GM23338 (cell line): ENCODE measurements at regions not wholly inside any gene's neighbourhood (a gene's known extent, or its start where the extent isn't known, plus 50 kb on each side); places are given as distances from the start of the nearest gene placed in this dataset.

Experiments
- ATAC-seq: fragments of 200-7000 bp; cut with Tn5 transposase; 3 replicates; pipeline ENCODE4 v1.9.1; 2020
- DNase-seq: peaks from one replicate; pipeline ENCODE4 v3.0.0-alpha.2; 2015; ENCODE audit warnings: low spot score
- H2AFZ ChIP-seq: fragments of 200-600 bp; sonication (generic); 2 replicates; pipeline ENCODE4 v1.8.0; 2016; ENCODE audit warnings: antibody characterized with exemption, mild to moderate bottlenecking, moderate library complexity
- H3F3A ChIP-seq: fragments of 200-600 bp; sonication (generic); replicated peaks from 2 replicates; pipeline ENCODE4 v1.8.0; 2017; ENCODE audit warnings: antibody characterized with exemption, mixed run types, low read depth
- H3K27ac ChIP-seq: fragments of 200-600 bp; sonication (generic); 2 replicates; pipeline ENCODE4 v1.6.1; 2016; ENCODE audit warnings: low read depth
- H3K27me3 ChIP-seq: fragments of 200-600 bp; sonication (generic); 2 replicates; pipeline ENCODE4 v1.8.0; 2016; ENCODE audit warnings: mild to moderate bottlenecking, mixed run types, moderate library complexity; ENCODE audit not compliant: insufficient read depth
- H3K36me3 ChIP-seq: fragments of 200-600 bp; sonication (generic); 2 replicates; pipeline ENCODE4 v1.8.0; 2016; ENCODE audit warnings: mild to moderate bottlenecking; ENCODE audit not compliant: insufficient read depth
- H3K4me1 ChIP-seq: fragments of 200-600 bp; sonication (generic); 2 replicates; pipeline ENCODE4 v1.8.0; 2016; ENCODE audit warnings: mild to moderate bottlenecking, moderate library complexity; ENCODE audit not compliant: insufficient read depth
- H3K4me2 ChIP-seq: fragments of 200-600 bp; sonication (generic); 2 replicates; pipeline ENCODE4 v1.7.1; 2017; ENCODE audit warnings: mixed run types
- H3K4me3 ChIP-seq: fragments of 200-600 bp; sonication (generic); 2 replicates; pipeline ENCODE4 v1.6.1; 2016; ENCODE audit warnings: mixed run types
- H3K79me2 ChIP-seq: fragments of 200-600 bp; sonication (generic); replicated peaks from 2 replicates; pipeline ENCODE4 v1.8.0; 2017; ENCODE audit warnings: mild to moderate bottlenecking; ENCODE audit not compliant: insufficient read depth
- H3K9me2 ChIP-seq: fragments of 200-600 bp; sonication (generic); 2 replicates; pipeline ENCODE4 v1.8.0; 2017; ENCODE audit not compliant: insufficient read depth
- H4K20me1 ChIP-seq: fragments of 200-600 bp; sonication (generic); replicated peaks from 2 replicates; pipeline ENCODE4 v1.8.0; 2017; ENCODE audit warnings: mild to moderate bottlenecking; ENCODE audit not compliant: insufficient read depth
- H3K27ac Mint-ChIP-seq: 2 replicates; pipeline ENCODE4 v1.8.0; 2020; ENCODE audit warnings: inconsistent platforms, mild to moderate bottlenecking, moderate library complexity, mixed read lengths
- H3K27me3 Mint-ChIP-seq: 3 replicates; pipeline ENCODE4 v1.8.0; 2022; ENCODE audit warnings: low read depth, mild to moderate bottlenecking, moderate library complexity, mixed read lengths, inconsistent platforms; ENCODE audit not compliant: insufficient read depth, poor library complexity
- H3K36me3 Mint-ChIP-seq: 3 replicates; pipeline ENCODE4 v1.8.0; 2021; ENCODE audit warnings: low read depth, mild to moderate bottlenecking, inconsistent platforms, moderate library complexity, mixed read lengths
- H3K4me1 Mint-ChIP-seq: 3 replicates; pipeline ENCODE4 v1.8.0; 2020; ENCODE audit warnings: mild to moderate bottlenecking, inconsistent platforms, mixed read lengths
- H3K4me3 Mint-ChIP-seq: 3 replicates; pipeline ENCODE4 v1.8.0; 2021; ENCODE audit warnings: moderate library complexity, mild to moderate bottlenecking, inconsistent platforms, mixed read lengths
- H3K9me3 Mint-ChIP-seq: 3 replicates; pipeline ENCODE4 v1.8.0; 2020; ENCODE audit warnings: moderate library complexity, mild to moderate bottlenecking, inconsistent platforms, mixed read lengths
- CREB1 ChIP-seq: fragments of 250-450 bp; sonication (Bioruptor Pico); IDR thresholded peaks from 2 replicates; pipeline ENCODE4 v1.5.0; 2020; ENCODE audit warnings: low read depth, mild to moderate bottlenecking, moderate library complexity
- CTCF ChIP-seq, 2 experiments: fragments of 200-600 bp in 1 of 2; sonication (generic) in 1 of 2; conservative IDR thresholded peaks; 2 replicates each; pipeline versions ENCODE4 v1.5.1 to v1.6.1; 2016 to 2017; ENCODE audit warnings: antibody characterized with exemption in 2 of 2, low read depth in 2 of 2, mild to moderate bottlenecking in 2 of 2, moderate library complexity in 1 of 2
- ETS1 ChIP-seq: IDR thresholded peaks from 2 replicates; pipeline ENCODE4 v1.6.1; 2016; ENCODE audit warnings: antibody characterized with exemption
- EZH2 ChIP-seq: fragments of 200-600 bp; sonication (generic); IDR thresholded peaks from one replicate; pipeline ENCODE4 v1.8.0; 2017; ENCODE audit warnings: antibody characterized with exemption, mild to moderate bottlenecking, low read depth; ENCODE audit not compliant: unreplicated experiment
- EZH2phosphoT487 ChIP-seq: fragments of 200-600 bp; sonication (generic); IDR thresholded peaks from one replicate; pipeline ENCODE4 v1.8.1; 2018; ENCODE audit warnings: antibody characterized with exemption; ENCODE audit not compliant: unreplicated experiment
- JUNB ChIP-seq: IDR thresholded peaks from one replicate; pipeline ENCODE4 v1.6.1; 2016; ENCODE audit warnings: antibody characterized with exemption; ENCODE audit not compliant: unreplicated experiment
- NANOG ChIP-seq: IDR thresholded peaks from 2 replicates; pipeline ENCODE4 v1.6.1; 2016; ENCODE audit warnings: antibody characterized with exemption, borderline replicate concordance
- POLR2AphosphoS5 ChIP-seq: IDR thresholded peaks from 2 replicates; pipeline ENCODE4 v1.6.1; 2016; ENCODE audit warnings: antibody characterized with exemption, low read depth
- REST ChIP-seq: IDR thresholded peaks from one replicate; pipeline ENCODE4 v1.6.1; 2018; ENCODE audit warnings: antibody characterized with exemption; ENCODE audit not compliant: unreplicated experiment
- STAT1 ChIP-seq: IDR thresholded peaks from one replicate; pipeline ENCODE4 v1.6.1; 2016; ENCODE audit warnings: antibody characterized with exemption; ENCODE audit not compliant: unreplicated experiment
- ZNF114 ChIP-seq: fragments of 250-450 bp; sonication (Bioruptor Pico); IDR thresholded peaks from 2 replicates; pipeline ENCODE4 v1.5.0; 2020; ENCODE audit warnings: mild to moderate bottlenecking, moderate library complexity
- ZNF331 ChIP-seq: fragments of 250-450 bp; sonication (Bioruptor Pico); IDR thresholded peaks from 2 replicates; pipeline ENCODE4 v1.5.0; 2020; ENCODE audit warnings: low read depth, mild to moderate bottlenecking, moderate library complexity
- ZNF462 ChIP-seq: fragments of 250-450 bp; sonication (Bioruptor Pico); IDR thresholded peaks from 2 replicates; pipeline ENCODE4 v1.5.0; 2020; ENCODE audit warnings: mild to moderate bottlenecking, moderate library complexity

GRCh38 chr14:44662250-44662891 is 155.3 kb upstream of the FSCB start:
- no peak for TF ChIP-seq EZH2
- no peak for TF ChIP-seq NANOG
- TF ChIP-seq JUNB, result no peak
- no peak for TF ChIP-seq ZNF462 (CRISPR knock-in tag)
- TF ChIP-seq POLR2AphosphoS5, result no peak
- no peak for TF ChIP-seq ETS1
- no peak for TF ChIP-seq ZNF114 (CRISPR knock-in tag)
- no peak for TF ChIP-seq REST
- TF ChIP-seq STAT1, result no peak
- TF ChIP-seq CTCF (conservative IDR thresholded peaks at IDR 0.05; ENCODE audit: low read depth in 2 of 2), result no peak
- TF ChIP-seq EZH2phosphoT487, result no peak
- no peak for TF ChIP-seq ZNF331 (CRISPR knock-in tag)
- no peak for TF ChIP-seq CREB1 (CRISPR knock-in tag)
- H3K36me3 ChIP-seq, result no peaks in the 10 kb centered on the region
- no peaks in the 10 kb centered on the region for H3K79me2 ChIP-seq
- H3K4me1 ChIP-seq, result no peaks in the 10 kb centered on the region; the same call in 1 of the 2 replicates
- Mint-ChIP-seq H3K36me3 (no peaks in the 10 kb centered on the region), H3K27me3 (peaks cover 2% of the 10 kb centered on the region), H3K9me3 (no peaks in the 10 kb centered on the region), H3K4me3 (no peak overlapping the region), H3K27ac (no peak overlapping the region), H3K4me1 (peaks cover 8% of the 10 kb centered on the region)
- no peak overlapping the region for H3K4me2 ChIP-seq
- peak overlapping the region; percentile 25; the same call in 1 of the 2 replicates for H2AFZ ChIP-seq
- DNase-seq (no peak), ATAC-seq (no peak)
- no peak overlapping the region for H3K27ac ChIP-seq
- H3K4me3 ChIP-seq, result no peak overlapping the region
- no peaks in the 10 kb centered on the region for H3F3A ChIP-seq
- H3K27me3 ChIP-seq, result no peaks in the 10 kb centered on the region
- no peaks in the 10 kb centered on the region for H4K20me1 ChIP-seq
- H3K9me2 ChIP-seq, result no peaks in the 10 kb centered on the region
